HS-5 (cell line): ENCODE measurements at regions not wholly inside any gene's neighbourhood (a gene's known extent, or its start where the extent isn't known, plus 50 kb on each side); places are given as distances from the start of the nearest gene placed in this dataset.
"Not testable (repeated sequence)": the region's sequence is repeated elsewhere in the genome, so short reads cannot be mapped to it uniquely, and the experiment has no call there.

Source experiments
- DNase-seq: peaks from one replicate; pipeline ENCODE4 v3.0.0-alpha.2; 2012; ENCODE audit warnings: low read depth

- peak; percentile 29 for DNase-seq
Observed at GRCh38 chr4:173698557-173699262, 168.7 kb upstream of the HAND2 start.

- DNase-seq: no peak
Observed at GRCh38 chr4:173697840-173698239, 167.8 kb upstream of the HAND2 start.

DNA sequence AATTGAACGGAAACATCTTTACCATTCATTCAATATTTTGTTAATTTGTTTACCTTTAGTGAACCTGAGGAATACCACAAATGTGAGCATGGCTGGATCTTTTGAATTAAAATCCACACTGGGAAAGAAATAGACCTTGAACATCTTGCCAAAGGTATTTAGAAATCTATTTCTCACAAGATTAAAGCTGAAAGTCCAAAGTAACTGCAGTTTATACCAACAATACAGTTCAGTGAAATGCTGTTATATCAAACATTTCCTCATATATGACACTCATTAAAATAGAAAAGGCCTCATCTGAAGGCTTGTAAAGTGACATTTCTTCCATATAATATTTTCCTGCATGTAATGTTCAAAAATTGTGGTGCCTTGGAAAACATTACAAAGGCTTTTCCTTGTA, 166.5 kb upstream of the HAND2 start:
- DNase-seq: no peak

DNA sequence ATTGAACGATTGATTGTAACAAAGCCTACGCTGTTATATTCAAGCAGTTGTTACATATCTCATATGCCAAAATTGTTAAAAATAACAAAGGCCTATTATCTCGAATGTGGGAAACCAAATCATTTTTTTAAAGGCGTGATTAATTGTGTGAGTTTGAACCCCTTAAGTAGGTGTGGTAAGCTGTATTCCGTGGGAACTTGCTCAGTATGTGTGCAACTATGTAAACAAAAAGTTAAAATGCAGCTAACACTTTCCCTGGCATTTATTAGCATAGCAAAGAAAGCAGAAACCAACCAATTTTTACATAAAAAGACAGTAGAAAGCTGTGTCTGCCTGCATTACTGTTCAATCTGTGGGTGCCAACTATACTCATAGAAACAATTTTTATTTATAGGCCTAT, 166.0 kb upstream of the HAND2 start:
- DNase-seq: no peak

- DNase-seq: no peak
Observed at GRCh38 chr4:173685831-173686210, 155.8 kb upstream of the HAND2 start.

DNA sequence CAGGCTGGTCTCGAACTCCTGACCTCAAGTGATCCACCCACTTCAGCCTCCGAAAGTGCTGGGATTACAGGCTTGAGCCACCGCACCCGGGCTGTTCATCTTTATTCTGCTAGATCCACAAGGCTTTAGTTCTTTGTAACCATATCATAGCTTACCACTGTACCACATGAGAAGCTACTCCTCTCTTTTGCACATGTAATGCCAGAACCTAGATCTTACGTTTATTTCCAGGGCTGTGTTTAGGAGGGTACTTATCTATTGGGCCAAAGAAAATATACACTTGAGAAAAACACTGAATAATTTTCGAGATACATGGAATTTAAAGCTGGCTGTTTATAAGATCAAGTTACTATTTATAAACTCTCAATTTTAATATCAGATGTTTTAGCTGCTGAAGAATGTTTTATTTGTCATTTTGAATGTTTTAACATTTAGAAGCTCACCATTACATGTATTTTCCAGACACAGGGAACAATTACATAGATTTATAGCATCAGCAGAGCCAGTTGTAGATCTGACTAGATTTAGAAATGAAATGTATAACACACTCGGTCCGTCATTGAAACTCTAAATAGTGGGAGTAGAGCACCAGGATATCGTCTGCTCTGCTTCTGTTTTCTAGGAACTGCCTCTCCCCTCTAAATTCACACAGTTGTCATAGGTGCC, 155.3 kb upstream of the HAND2 start:
- DNase-seq: no peak

GRCh38 chr4:173684223-173684622, 154.2 kb upstream of the HAND2 start:
- no peak for DNase-seq

DNA sequence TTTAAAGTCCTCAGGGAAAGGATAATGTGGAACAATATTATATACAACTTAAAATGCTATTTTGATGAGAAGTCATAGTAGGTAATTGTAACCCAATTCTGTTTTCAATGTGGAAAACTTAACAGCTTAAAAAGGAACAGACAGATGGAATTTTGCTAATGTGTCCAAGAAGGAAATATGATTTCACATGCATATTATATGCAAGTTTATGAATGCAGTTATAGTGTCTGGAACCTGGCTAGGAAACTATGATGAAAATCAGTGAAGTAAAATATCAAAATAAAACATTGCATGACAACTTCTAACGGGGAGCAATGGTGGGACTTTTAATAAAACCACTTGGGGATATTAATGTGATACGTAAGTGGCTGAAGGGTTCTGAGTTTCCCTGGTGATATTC, 152.6 kb upstream of the HAND2 start:
- DNase-seq: no peak

GRCh38 chr4:173680278-173680677, 150.2 kb upstream of the HAND2 start:
- DNase-seq: no peak

- no peak for DNase-seq
Observed at GRCh38 chr4:173675446-173675845, 145.4 kb upstream of the HAND2 start.

GRCh38 chr4:173669460-173670179, 139.6 kb upstream of the HAND2 start:
- DNase-seq: no peak

- DNase-seq: no peak
Observed at GRCh38 chr4:173661001-173661400, 131.0 kb upstream of the HAND2 start.

DNA sequence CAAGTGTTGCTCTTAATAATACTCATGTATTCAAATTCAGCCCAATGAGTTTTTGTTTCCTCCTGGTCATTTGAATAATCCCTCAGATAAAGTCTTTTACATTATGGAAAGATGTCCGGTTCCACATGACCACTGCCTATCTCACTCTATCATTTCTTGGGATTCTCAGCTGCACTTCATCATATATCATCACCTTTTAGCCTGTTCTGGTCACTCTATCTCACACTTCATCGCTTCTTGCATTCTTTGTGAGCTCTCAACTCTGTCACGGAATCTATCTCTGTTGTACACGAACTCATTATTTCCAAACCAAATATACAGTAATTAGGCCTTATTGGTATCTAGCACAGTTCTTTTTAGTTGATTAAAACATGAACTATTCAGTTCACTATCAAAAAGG, 126.9 kb upstream of the HAND2 start:
- no peak for DNase-seq

DNA sequence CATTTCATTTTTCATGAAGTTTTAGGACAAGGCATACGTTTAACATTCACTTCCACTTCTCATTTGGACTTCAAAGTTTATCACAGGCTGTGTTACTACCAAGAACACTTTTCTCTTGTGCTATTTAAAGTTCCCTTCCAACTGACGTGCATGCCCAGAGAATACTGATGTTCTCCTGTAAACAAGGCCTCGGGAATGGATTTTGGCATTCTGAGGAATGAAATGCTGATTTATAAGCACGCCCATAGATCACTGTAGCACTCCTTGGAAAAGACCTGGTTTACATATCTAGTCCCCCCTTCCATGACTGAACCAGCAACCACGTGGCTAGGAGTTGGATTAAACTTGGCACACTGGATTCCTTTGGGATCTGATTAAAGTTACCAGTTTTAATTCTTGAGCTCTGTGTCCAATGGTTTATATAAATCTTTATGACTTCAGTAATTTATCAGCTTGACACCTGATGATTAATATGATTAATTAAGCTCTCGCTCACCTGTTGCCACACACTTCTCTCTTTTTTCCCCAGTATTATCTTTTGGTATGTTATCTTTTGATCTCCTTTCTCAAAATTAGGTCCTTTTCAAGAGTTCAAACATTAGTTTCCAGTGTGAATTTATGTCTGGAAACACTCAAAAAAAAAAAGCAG, 122.4 kb upstream of the HAND2 start:
- DNase-seq: no peak

- no peak for DNase-seq
Observed at GRCh38 chr4:173651651-173652282, 121.7 kb upstream of the HAND2 start.

DNA sequence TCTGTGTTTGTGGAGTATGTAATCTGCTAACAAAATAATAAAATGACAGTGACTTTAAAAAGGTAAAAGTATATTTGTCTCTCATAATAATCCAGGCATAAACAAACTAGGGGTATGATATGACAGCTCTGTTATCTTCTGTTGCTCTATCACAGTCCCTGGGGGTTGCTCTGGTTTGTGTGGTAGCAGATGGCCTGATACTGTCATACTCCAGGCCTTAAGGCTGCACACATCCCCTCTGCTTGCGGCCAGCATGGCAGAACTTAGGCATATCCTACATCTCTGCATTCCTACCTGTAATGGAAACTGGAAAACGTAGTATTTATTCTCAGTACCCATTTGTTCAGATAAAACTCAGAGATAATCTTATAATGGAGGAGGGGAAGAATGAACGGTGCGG, 117.9 kb upstream of the HAND2 start:
- DNase-seq: no peak

GRCh38 chr4:173642509-173642908, 112.5 kb upstream of the HAND2 start:
- no peak for DNase-seq

GRCh38 chr4:173635395-173635794, 105.4 kb upstream of the HAND2 start:
- DNase-seq: no peak

DNA sequence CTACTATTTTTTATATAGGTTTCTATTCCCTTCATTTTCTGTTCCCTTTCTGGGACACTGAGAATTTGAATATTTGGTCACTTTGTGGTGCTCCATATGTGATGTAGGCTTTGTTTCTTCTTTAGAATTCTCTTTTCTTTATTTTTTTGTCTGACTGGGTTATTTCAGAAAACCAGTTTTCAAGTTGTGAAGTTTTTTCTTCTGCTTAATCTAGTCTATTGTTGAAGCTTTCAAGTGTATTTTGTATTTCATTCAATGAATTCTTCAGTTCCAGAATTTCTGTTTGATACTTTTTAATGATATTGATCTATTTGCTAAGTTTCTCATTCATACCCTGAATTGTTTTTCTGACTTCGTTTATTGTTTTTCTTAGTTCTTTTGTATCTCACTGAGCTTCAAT, 96.2 kb upstream of the HAND2 start:
- DNase-seq: no peak

DNA sequence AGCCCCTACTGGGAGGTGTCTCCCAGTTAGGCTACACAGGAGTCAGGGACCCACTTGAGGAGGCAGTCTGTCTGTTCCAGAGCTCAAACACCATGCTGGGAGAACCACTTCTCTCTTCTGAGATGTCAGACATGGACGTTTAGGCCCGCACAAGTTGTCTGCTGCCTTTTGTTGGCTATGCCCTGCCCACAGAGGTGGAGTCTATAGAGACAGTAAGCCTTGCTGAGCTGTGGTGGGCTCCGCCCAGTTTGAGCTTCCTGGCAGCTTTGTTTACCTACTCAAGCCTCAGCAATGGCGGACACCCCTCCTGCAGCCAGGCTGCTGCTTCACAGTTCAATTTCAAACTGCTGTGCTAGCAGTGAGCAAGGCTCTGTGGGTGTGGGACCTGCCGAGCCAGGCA, 88.6 kb upstream of the HAND2 start:
- DNase-seq: not testable (repeated sequence)

- DNase-seq: no peak
Observed at GRCh38 chr4:173609158-173609557, 79.1 kb upstream of the HAND2 start.

- DNase-seq: not testable (repeated sequence)
Observed at GRCh38 chr4:173608632-173609031, 78.6 kb upstream of the HAND2 start.
